Fibroblast of villous mesenchyme (primary cell): ENCODE measurements at regions not wholly inside any gene's neighbourhood (a gene's known extent, or its start where the extent isn't known, plus 50 kb on each side); places are given as distances from the start of the nearest gene placed in this dataset.
A peak's percentile ranks its signal among the peaks of the same experiment; 100 is the strongest.

Experiments
- DNase-seq: peaks from one replicate; pipeline ENCODE4 v3.0.0-alpha.2; 2010; ENCODE audit warnings: low read depth
- H3K4me3 ChIP-seq: 2 replicates; pipeline ENCODE4 v1.5.1; 2011; ENCODE audit warnings: low read depth, mild to moderate bottlenecking, low read length
- CTCF ChIP-seq: IDR thresholded peaks from 2 replicates; pipeline ENCODE4 v1.5.1; 2012; ENCODE audit warnings: low read depth, mild to moderate bottlenecking, low read length; ENCODE audit not compliant: insufficient read depth

- no peak for DNase-seq
- H3K4me3 ChIP-seq: no peak overlapping the region
- TF ChIP-seq CTCF: no peak
Observed at GRCh38 chr7:22563032-22563501, 63.1 kb upstream of the STEAP1B start.

DNA sequence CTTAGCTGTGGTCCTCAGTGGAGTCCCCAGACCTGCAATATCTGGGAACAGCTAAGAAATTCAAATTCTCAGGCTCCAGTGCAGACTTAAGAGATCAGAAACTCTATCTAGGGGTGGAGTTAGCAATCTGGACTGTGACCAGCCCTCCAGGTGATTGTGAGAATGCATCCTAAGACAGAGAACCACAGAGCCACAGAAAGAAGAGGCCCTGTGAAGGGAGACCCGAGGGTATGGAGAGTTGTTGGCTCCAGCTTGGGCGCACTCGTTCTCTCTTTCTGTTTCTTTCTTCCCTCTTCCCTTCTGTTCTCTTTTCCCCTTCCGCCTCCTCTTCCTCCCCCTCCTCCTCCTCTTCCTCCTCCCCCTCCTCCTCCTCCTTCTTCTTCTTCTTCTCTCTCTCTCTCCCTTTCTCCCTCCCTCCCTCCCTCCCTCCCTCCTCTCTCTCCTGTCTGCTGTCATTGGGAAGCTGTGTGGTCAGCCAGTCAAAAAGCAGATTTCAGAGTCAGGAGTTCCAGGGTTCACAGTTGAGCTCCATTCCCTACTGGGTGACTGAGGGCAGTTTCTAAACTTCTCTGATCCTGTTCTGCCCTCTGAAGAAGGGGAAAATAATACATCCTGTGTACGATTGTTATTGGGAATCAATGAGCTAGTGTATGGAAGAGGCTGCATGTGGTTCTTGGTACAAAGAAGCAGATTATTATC, 62.1 kb upstream of the STEAP1B start:
- no peak for DNase-seq
- H3K4me3 ChIP-seq: no peak overlapping the region
- TF ChIP-seq CTCF: no peak

DNA sequence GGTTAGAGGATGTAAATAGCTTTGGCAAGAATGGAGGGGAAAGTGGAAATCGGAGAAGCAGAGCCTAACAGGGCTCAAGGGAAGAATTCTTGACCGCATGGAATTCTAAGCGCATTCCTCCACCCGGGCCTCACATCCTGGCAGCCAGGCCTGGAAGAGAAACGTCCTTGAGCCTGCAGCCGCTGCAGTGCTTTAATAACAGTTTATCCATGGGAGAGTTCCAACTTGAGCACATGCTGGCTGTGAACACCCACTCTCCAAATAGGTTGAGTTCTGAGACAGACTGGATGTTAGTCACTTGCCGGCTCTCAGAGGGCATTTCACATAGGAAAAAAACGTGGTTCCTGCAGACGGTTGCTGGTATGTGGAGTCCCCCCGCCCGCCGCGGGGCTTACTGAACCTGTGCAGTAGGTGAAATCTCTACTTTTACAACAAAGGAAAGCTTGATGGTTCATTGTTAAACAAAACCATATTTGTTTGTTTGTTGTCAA, 61.4 kb upstream of the STEAP1B start:
- H3K4me3 ChIP-seq: no peak overlapping the region
- DNase-seq: peak; percentile 98
- TF ChIP-seq CTCF: no peak

- TF ChIP-seq CTCF: peak; percentile 87
- no peak overlapping the region for H3K4me3 ChIP-seq
- DNase-seq: peak; percentile 87
Observed at GRCh38 chr7:22559829-22560489, 60.0 kb upstream of the STEAP1B start.

- no peak for DNase-seq
- TF ChIP-seq CTCF: no peak
- no peak overlapping the region for H3K4me3 ChIP-seq
Observed at GRCh38 chr7:22557167-22557566, 57.2 kb upstream of the STEAP1B start.

GRCh38 chr7:22555476-22555875, 55.5 kb upstream of the STEAP1B start:
- no peak for DNase-seq
- no peak overlapping the region for H3K4me3 ChIP-seq
- TF ChIP-seq CTCF: no peak
